ENCODE measurements at regions not wholly inside any gene's neighbourhood (a gene's known extent, or its start where the extent isn't known, plus 50 kb on each side); places are given as distances from the start of the nearest gene placed in this dataset.

DNA sequence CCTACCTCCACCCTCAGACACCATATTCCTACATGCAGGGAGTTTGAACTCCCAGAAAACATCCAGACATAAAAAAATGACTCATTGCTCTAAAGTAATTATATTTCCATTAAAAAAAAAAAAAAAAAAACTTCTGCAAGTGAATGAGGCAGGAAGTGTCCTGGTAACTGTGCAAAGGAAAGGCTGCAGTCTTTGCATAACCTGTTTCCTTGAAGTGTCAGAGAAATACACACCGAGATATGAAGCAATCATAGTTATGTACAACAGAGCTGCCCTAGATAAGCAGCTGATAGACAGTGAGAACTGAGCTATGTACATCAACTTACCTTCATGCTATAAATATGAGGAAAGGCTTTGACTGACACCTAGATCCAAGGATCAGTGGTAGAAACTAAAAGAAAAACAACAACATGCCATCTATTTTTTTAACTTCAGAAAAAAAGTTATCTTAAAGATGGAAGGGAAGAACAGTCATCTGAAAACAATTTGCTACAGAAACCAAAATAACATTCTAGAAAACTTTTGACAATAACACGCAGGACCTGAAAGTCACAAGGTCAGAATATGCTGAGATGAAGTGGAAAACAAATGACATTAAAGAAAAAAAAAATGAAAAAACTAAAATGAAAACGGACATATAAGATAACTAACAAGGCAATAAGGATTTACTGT, 263.2 kb downstream of the SEC23A start:
- peak; percentile 4 for DNase-seq (ENCODE audit: low read depth)
- H3K4me3 ChIP-seq (ENCODE audit: low read depth, low read length), result no peak overlapping the region
- TF ChIP-seq, protein P1, sequence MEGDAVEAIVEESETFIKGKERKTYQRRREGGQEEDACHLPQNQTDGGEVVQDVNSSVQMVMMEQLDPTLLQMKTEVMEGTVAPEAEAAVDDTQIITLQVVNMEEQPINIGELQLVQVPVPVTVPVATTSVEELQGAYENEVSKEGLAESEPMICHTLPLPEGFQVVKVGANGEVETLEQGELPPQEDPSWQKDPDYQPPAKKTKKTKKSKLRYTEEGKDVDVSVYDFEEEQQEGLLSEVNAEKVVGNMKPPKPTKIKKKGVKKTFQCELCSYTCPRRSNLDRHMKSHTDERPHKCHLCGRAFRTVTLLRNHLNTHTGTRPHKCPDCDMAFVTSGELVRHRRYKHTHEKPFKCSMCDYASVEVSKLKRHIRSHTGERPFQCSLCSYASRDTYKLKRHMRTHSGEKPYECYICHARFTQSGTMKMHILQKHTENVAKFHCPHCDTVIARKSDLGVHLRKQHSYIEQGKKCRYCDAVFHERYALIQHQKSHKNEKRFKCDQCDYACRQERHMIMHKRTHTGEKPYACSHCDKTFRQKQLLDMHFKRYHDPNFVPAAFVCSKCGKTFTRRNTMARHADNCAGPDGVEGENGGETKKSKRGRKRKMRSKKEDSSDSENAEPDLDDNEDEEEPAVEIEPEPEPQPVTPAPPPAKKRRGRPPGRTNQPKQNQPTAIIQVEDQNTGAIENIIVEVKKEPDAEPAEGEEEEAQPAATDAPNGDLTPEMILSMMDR (IDR thresholded peaks at IDR 0.05; ENCODE audit: insufficient read depth, low read length, poor library complexity, severe bottlenecking), result no peak

DNA sequence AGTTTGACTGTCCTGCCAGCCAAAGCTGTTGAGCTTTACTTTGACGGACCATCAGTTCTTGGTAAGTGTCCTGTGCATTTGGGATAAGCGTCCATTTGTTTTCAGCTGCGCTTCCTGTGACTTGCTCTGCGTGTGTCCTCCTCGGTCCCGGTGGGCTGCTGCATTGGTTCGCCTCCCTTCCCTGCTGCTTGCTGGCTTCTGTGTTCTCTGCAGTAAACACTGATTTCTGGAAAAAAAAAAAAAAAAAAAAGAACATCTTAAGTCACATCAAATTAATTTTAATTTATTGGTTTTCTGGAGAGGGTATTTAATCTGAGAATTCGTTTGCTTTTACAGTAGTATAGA, 264.1 kb downstream of the SEC23A start:
- Histone ChIP-seq H3K4me3 (ENCODE audit: low read depth, low read length) (no peak overlapping the region), H3K36me3 (ENCODE audit: control insufficient read depth, insufficient read depth, low read length) (no peaks in the 10 kb centered on the region), H3K27me3 (ENCODE audit: control insufficient read depth, insufficient read depth, low read length) (no peaks in the 10 kb centered on the region)
- no peak for DNase-seq (ENCODE audit: low read depth)
- TF ChIP-seq, protein P1 (IDR thresholded peaks at IDR 0.05; ENCODE audit: insufficient read depth, low read length, poor library complexity, severe bottlenecking), result no peak

More for the DNA sequence above, 263.2 kb downstream of the SEC23A start:
- H3K36me3 ChIP-seq (ENCODE audit: control insufficient read depth, insufficient read depth, low read length), result no peaks in the 10 kb centered on the region
- no peaks in the 10 kb centered on the region for H3K27me3 ChIP-seq (ENCODE audit: control insufficient read depth, insufficient read depth, low read length)

DNA sequence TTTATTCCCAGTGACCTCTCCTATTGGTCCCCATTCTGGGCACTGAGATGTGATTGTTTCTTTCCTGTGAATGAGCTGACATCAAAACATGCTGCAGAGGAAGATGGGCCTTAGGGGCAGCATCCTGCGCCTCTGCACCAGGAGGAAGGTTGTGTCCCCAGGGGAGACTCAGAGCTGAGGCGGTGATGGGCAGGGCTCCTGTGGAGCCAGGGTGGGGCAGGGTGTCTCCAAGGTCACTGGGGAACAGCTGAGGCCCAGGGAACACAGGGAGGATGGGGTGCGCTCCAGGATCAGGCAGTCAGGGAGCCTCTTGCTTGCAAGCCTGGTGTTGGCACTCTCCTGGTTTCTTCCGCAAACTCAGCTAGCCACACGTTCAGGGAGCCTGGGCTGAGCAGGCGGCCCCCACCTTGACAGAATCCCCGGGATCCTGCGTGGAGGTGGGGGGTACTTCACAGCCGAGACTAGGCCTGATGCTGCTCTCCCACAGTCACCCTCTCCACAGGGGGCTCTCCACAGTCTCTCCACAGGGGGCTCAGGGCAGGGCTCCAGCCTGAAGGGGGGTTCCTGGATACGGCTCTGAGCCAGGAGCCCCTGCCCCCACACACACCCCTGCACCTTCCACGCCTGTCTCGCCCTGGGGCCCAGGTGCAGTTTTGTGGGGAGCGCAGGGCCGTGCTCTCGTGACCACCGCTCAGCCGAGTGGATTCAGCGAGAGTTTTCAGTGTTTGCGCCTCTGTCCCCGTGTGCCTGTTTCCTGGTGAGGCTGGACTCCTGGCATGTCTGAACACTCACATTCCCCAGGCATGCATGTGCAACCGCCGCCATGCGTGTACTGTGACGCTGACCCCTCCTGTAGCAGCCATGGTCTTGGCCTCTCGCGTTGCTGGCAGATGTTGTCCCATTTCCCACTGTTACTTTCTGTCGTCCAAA, 264.7 kb downstream of the SEC23A start:
- Histone ChIP-seq H3K27me3 (ENCODE audit: control insufficient read depth, insufficient read depth, low read length) (no peaks in the 10 kb centered on the region), H3K36me3 (ENCODE audit: control insufficient read depth, insufficient read depth, low read length) (no peaks in the 10 kb centered on the region), H3K4me3 (ENCODE audit: low read depth, low read length) (no peak overlapping the region)
- TF ChIP-seq, protein P1 (IDR thresholded peaks at IDR 0.05; ENCODE audit: insufficient read depth, low read length, poor library complexity, severe bottlenecking), result no peak
- DNase-seq (ENCODE audit: low read depth), result no peak

DNA sequence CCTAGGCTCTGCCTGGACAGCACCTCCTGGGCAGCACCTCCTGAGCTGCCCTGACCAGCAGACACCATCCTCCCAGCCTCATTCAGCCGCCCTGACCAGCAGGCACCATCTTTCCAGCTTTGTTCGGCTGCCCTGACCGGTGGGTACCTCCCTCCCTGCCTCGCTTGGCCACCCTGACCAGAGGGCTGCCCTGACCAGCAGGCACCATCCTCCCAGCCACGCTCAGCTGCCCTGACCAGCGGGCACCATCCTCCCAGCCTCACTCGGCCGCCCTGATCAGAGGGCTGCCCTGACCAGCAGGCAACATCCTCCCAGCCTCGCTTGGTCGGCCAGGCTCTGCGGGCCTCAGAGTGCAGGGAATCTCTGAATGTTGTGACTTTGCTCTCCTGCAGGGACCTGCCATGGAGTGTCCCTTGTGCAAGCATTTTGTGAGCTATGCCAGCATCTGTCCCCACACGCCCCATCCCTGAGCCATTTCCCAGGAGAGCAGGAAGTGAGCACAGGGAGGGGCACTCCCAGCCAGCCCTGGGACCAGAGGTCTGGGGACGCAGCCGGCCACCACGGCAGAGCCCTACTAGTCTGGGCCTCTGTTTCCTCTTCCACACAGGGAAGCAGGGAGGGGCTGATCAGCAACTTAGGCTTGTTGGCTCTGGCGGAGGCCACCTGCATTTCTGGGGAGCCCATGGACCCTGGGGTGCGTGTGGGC, 265.5 kb downstream of the SEC23A start:
- Histone ChIP-seq H3K27me3 (ENCODE audit: control insufficient read depth, insufficient read depth, low read length) (no peaks in the 10 kb centered on the region), H3K4me3 (ENCODE audit: low read depth, low read length) (no peak overlapping the region), H3K36me3 (ENCODE audit: control insufficient read depth, insufficient read depth, low read length) (no peaks in the 10 kb centered on the region)
- TF ChIP-seq, protein P1 (IDR thresholded peaks at IDR 0.05; ENCODE audit: insufficient read depth, low read length, poor library complexity, severe bottlenecking), result no peak
- no peak for DNase-seq (ENCODE audit: low read depth)

DNA sequence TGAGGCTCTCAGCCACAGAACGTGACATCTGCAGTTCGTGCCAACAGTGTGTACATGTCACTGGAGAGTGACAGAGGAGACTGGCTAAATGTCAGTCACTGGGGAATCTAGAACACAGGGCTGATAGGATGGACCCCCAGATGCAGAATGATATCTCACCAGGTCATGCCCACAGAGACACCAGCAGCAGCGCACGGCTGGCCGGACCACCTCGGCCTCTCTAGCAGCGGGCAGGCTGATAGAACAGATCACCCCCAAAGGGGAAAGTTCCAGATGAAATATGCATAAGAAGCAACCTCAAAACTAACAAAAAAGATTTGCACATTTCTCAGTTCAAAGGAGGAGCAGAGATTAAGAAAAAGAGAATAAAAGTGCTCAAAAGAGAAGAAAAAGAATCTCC, 266.5 kb downstream of the SEC23A start:
- Histone ChIP-seq H3K4me3 (ENCODE audit: low read depth, low read length) (no peak overlapping the region), H3K27me3 (ENCODE audit: control insufficient read depth, insufficient read depth, low read length) (no peaks in the 10 kb centered on the region), H3K36me3 (ENCODE audit: control insufficient read depth, insufficient read depth, low read length) (no peaks in the 10 kb centered on the region)
- TF ChIP-seq, protein P1 (IDR thresholded peaks at IDR 0.05; ENCODE audit: insufficient read depth, low read length, poor library complexity, severe bottlenecking), result no peak
- DNase-seq (ENCODE audit: low read depth), result no peak

Data from kidney epithelial cell (primary cell).